ENCODE measurements at regions not wholly inside any gene's neighbourhood (a gene's known extent, or its start where the extent isn't known, plus 50 kb on each side); places are given as distances from the start of the nearest gene placed in this dataset.
"Not testable (repeated sequence)": the region's sequence is repeated elsewhere in the genome, so short reads cannot be mapped to it uniquely, and the experiment has no call there.

- Histone ChIP-seq H3K9me3 (no peaks in the 10 kb centered on the region), H3K27me3 (no peaks in the 10 kb centered on the region), H3K4me3 (no peak overlapping the region), H3K27ac (no peak overlapping the region), H3K36me3 (ENCODE audit: low read depth, missing control alignments) (no peaks in the 10 kb centered on the region), H3K4me1 (no peaks in the 10 kb centered on the region)
- DNase-seq, result no peak
- intact Hi-C loops (cut with DNase I; ENCODE audit: low total_unique reads), result no loop called here
- 86 to 88% methylated on average over 8 of the region's 8 CpGs for WGBS, 2 donors
- TF ChIP-seq CTCF (IDR thresholded peaks at IDR 0.05) (no peak), POLR2A (IDR thresholded peaks at IDR 0.05) (no peak)
Measured at GRCh38 chr5:86565197-86565789, 52.4 kb upstream of the COX7C start.

GRCh38 chr5:86566030-86566429 is 51.7 kb upstream of the COX7C start:
- 57 to 85% methylated on average over 1 to 3 of the region's 3 CpGs for WGBS, 2 donors

More at GRCh38 chr5:86566030-86566429, 51.7 kb upstream of the COX7C start:
- H3K27ac ChIP-seq; intact Hi-C loops (cut with DNase I; ENCODE audit: low total_unique reads); H3K9me3 ChIP-seq; DNase-seq; H3K36me3 ChIP-seq (ENCODE audit: low read depth, missing control alignments); H3K4me1 ChIP-seq; H3K4me3 ChIP-seq; H3K27me3 ChIP-seq: not testable (repeated sequence)

Small RNA genes lying in the stretch of these regions (small RNA-seq; reads per million reads assigned to genes)
- gene RBBP4P6, result 0 reads per million in 2 donors
